ENCODE measurements at regions not wholly inside any gene's neighbourhood (a gene's known extent, or its start where the extent isn't known, plus 50 kb on each side); places are given as distances from the start of the nearest gene placed in this dataset.

GRCh38 chr13:79667771-79668170 is 186.8 kb downstream of the NDFIP2 start:
- TF ChIP-seq, protein P1, sequence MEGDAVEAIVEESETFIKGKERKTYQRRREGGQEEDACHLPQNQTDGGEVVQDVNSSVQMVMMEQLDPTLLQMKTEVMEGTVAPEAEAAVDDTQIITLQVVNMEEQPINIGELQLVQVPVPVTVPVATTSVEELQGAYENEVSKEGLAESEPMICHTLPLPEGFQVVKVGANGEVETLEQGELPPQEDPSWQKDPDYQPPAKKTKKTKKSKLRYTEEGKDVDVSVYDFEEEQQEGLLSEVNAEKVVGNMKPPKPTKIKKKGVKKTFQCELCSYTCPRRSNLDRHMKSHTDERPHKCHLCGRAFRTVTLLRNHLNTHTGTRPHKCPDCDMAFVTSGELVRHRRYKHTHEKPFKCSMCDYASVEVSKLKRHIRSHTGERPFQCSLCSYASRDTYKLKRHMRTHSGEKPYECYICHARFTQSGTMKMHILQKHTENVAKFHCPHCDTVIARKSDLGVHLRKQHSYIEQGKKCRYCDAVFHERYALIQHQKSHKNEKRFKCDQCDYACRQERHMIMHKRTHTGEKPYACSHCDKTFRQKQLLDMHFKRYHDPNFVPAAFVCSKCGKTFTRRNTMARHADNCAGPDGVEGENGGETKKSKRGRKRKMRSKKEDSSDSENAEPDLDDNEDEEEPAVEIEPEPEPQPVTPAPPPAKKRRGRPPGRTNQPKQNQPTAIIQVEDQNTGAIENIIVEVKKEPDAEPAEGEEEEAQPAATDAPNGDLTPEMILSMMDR (IDR thresholded peaks at IDR 0.05; ENCODE audit: unreplicated experiment): no peak
- no peaks in the 10 kb centered on the region for H3K36me3 Mint-ChIP-seq

DNA sequence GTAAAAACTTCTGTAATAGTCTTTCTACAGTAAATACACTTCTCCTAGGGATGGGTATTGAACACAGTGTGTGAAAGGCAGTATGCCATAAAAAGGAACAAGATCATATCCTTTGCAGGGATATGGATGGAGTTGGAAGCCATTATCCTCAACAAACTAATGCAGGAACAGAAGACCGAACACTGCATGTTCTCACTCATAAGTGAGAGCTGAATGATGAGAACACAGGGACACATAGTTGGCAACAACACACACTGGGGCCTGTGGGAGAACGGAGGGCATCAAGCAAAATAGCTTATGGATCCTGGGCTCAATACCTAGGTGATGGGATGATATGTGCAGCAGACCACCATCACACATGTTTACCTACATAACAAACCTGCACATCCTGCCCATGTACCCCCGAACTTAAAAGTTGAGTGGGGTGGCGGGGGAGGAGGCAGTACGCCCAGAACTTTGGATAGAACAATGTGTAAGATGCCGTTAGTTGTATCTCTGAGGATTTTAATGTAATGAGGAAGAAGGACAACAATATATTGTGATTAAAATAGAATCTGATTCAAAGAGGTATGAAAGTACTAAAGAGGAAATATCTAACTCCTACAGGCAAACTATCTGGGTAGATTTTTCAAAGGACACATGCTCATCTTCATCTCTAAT is 183.2 kb downstream of the NDFIP2 start:
- Mint-ChIP-seq H3K27me3 (ENCODE audit: low read depth) (no peaks in the 10 kb centered on the region), H3K36me3 (no peaks in the 10 kb centered on the region), H3K4me1 (peaks cover 31% of the 10 kb centered on the region), H3K27ac (no peak overlapping the region), H3K4me3 (no peak overlapping the region), H3K9me3 (peaks cover 3% of the 10 kb centered on the region)
- DNase-seq (ENCODE audit: low spot score in 2 of 2, unreplicated experiment in 2 of 2): no peak
- TF ChIP-seq, protein P1 (IDR thresholded peaks at IDR 0.05; ENCODE audit: unreplicated experiment): no peak

More at GRCh38 chr13:79667771-79668170, 186.8 kb downstream of the NDFIP2 start:
- Mint-ChIP-seq H3K9me3 (peaks cover 3% of the 10 kb centered on the region), H3K27me3 (ENCODE audit: low read depth) (no peaks in the 10 kb centered on the region), H3K4me3 (no peak overlapping the region), H3K27ac (no peak overlapping the region), H3K4me1 (peaks cover 24% of the 10 kb centered on the region)
- no peak for DNase-seq (ENCODE audit: low spot score in 2 of 2, unreplicated experiment in 2 of 2)

DNA sequence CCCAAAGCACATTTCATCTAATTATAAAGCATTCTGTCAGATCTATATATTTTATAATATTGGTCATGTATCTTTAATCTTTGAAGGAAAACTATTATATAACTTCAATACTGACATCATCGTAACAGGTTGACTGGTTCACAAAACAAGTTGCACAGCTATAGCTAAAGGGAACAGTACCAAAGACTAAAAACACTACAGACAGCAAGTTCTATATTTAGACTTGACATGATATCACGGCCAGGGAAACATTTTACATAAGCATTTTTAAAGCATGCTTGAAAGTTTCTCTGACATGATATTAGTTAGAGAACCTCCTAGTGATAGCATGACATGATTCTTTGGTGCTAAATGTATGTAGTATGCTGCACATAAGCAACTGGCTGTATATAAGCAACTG is 182.5 kb downstream of the NDFIP2 start:
- H3K4me1 Mint-ChIP-seq: peaks cover 37% of the 10 kb centered on the region
- H3K9me3 Mint-ChIP-seq: peaks cover 3% of the 10 kb centered on the region
- H3K4me3 Mint-ChIP-seq: no peak overlapping the region
- no peak for DNase-seq (ENCODE audit: low spot score in 2 of 2, unreplicated experiment in 2 of 2)
- H3K36me3 Mint-ChIP-seq: no peaks in the 10 kb centered on the region
- no peaks in the 10 kb centered on the region for H3K27me3 Mint-ChIP-seq (ENCODE audit: low read depth)
- H3K27ac Mint-ChIP-seq: no peak overlapping the region
- TF ChIP-seq, protein P1 (IDR thresholded peaks at IDR 0.05; ENCODE audit: unreplicated experiment): no peak

- Mint-ChIP-seq H3K27ac (no peak overlapping the region), H3K27me3 (ENCODE audit: low read depth) (no peaks in the 10 kb centered on the region), H3K36me3 (no peaks in the 10 kb centered on the region), H3K9me3 (peaks cover 3% of the 10 kb centered on the region), H3K4me3 (no peak overlapping the region), H3K4me1 (peaks cover 37% of the 10 kb centered on the region)
- TF ChIP-seq, protein P1 (IDR thresholded peaks at IDR 0.05; ENCODE audit: unreplicated experiment): no peak
- no peak for DNase-seq (ENCODE audit: low spot score in 2 of 2, unreplicated experiment in 2 of 2)
Observed at GRCh38 chr13:79662882-79663281, 181.9 kb downstream of the NDFIP2 start.

- H3K27ac Mint-ChIP-seq: no peak overlapping the region
- no peaks in the 10 kb centered on the region for H3K36me3 Mint-ChIP-seq
- no peak overlapping the region for H3K4me3 Mint-ChIP-seq
- H3K27me3 Mint-ChIP-seq (ENCODE audit: low read depth): no peaks in the 10 kb centered on the region
- DNase-seq (ENCODE audit: low spot score in 2 of 2, unreplicated experiment in 2 of 2): no peak
- TF ChIP-seq, protein P1 (IDR thresholded peaks at IDR 0.05; ENCODE audit: unreplicated experiment): no peak
- H3K9me3 Mint-ChIP-seq: no peaks in the 10 kb centered on the region
- peaks cover 42% of the 10 kb centered on the region for H3K4me1 Mint-ChIP-seq
Observed at GRCh38 chr13:79660361-79660760, 179.4 kb downstream of the NDFIP2 start.
